HG03280 (cell line): ENCODE measurements at regions not wholly inside any gene's neighbourhood (a gene's known extent, or its start where the extent isn't known, plus 50 kb on each side); places are given as distances from the start of the nearest gene placed in this dataset.

Experiments used
- ATAC-seq: cut with Tn5 transposase; IDR thresholded peaks from one replicate; pipeline ENCODE4 v1.9.1; 2021; ENCODE audit warnings: mild to moderate bottlenecking, moderate library complexity; ENCODE audit not compliant: unreplicated experiment

DNA sequence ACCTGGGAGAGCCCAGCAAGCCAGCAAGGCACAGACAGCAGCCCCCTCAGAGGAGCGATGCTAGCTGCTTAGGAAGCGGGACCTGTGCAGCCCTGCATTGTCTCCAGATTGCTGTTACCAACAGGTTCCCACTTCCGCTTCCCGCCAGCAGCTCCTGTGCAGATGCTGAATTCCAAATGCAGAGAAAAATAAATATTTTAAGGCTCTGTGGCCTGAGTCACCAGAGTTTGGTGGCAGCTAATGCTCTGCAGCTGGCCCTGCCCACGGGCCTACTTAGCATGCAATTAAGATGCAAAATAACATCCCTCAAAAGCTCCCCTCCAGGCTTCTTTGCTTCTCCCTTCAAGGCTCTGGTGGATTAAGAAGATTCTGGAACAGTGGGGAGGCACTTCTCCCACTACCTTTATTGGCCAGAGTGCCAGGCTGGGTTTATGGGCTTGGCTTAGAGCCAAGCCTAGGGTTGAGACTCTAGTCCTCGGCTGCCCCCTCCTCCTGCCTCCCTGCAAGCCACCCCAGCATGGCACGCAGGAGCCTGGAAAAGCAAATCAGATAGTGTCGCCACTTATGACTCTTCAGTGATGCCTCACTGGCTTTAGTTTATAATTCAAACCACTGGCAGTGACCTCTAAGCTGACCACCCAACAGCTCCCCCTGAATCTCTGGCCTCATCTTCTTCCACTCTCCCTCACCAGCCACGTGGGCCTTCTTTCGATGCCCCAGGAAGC, 207.1 kb upstream of the ZC3H12A start:
- ATAC-seq, result no peak

DNA sequence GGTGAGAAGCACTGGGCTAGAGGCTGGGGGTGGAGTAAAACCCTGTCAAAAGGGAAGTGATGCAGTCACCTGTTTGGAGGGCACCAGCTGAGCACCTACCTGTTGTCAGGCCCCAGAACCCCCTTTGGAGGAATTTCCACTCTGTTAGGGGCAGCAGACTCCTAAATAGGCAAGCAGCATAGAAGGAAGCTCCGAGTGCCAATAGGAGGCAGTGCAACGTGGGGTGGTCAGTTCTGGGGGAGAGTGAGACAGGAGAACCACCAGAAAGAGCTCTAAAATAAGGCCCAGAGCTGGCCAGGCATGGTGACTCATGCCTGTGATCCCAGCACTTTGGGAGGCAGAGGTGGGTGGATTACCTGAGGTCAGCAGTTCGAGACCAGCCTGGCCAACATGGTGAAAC, 203.7 kb upstream of the ZC3H12A start:
- no peak for ATAC-seq

DNA sequence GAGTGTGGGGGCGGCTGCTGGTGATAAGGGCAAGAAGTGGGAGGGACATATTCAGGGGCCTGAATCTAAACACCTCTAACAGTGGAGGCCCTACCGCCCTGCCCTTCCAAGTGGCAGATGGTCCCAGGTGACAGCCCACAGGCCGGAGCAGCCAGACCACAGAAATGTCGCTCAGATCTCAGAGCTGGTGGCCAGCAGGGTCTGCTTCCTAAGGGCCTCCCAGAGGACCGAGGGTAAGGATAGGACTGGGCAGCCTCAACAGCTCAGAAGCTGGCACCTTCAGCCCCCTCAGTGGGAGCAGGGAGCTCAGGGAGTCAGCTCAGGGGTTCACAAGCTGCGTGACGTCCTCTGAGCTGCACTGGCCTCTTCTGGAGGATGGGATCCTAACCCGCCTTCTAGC, 201.8 kb upstream of the ZC3H12A start:
- no peak for ATAC-seq

DNA sequence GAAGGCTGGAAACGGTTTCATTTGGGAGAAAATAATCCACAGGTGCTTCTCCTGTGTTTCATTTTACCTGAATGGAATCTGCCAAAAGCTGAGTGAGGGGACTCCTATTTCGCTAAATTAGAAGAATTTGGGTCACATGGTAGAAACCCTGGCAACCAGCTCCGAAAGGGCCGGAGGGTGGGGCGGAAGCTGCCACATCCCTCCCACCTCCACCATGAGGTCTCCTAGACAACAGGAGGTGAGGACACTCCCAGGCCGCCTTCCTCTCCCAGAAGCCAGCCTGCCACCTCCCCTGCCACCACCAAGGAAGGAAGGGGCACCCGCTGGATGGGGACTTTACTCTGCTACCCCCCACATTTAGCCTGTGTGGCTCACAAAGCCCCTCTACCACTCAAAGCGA, 199.9 kb upstream of the ZC3H12A start:
- no peak for ATAC-seq

DNA sequence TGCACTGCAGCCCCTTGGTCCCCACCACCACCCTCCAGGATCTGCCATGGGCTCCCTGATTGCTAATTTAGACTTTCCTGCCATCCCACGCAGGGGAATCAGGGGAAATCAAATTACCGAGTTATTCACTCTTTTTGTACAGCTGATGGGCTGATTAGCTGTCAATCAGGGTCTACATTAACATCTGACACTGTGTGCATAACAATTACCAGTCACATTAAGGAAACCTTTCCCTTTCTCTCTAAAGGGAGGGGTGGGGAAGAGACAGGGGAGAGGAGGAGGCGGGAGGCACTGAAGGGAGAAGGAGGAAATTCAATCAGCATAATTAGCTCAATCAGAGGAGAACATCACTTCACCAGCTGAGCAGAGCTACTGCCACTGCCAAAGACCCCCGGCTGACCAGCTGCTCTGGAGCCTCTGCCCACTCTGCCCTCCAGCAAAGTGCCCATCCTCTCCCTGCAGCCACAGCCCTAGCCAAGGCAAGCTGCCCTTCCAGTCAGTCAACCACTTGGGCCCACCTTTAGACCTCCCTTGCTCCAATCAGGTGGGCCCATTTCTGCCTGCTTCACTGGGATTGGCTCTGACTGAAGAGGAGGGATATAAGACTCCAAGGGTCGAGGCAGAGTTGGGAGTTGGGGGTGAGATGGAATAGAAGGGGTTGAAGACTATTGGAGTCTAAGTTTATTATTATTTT, 199.3 kb upstream of the ZC3H12A start:
- ATAC-seq, result no peak

DNA sequence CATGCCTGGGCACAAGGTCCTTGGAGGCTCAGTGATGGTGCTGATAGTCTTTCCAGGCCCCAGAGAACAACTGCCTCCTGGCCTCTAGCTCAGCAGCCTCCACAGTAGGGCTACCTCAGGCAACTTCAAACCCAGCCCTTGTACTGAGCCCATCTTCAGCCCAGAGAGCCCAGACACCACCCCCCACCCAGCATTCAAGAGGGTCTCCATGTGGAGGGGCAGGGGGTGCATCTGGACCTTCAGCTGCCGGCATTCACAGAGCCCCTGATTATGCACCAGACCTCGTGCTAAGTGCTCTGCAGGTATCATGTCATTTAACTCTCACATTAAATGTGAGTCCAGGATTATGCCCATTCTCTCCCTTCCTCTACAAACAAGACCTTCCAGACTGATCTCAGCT, 197.0 kb upstream of the ZC3H12A start:
- no peak for ATAC-seq

DNA sequence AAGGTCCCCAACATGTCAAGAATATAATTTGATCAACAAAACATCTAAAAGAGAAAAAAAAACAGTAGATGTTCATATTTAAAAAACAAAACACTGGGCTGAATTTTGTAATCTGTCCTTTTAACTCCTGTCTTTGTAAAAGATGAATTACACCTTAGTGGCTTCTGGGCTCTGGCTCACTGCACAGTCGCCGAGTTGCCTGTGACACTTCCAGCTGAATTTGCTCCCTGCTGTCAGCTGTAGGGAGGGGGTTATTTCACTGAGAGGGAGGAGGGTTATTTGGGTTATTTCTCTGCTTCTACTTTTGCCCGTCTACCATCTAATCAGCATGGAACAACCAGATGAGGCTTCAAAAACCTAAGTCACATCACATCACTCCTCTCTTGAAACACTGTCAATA, 193.0 kb upstream of the ZC3H12A start:
- ATAC-seq, result no peak

DNA sequence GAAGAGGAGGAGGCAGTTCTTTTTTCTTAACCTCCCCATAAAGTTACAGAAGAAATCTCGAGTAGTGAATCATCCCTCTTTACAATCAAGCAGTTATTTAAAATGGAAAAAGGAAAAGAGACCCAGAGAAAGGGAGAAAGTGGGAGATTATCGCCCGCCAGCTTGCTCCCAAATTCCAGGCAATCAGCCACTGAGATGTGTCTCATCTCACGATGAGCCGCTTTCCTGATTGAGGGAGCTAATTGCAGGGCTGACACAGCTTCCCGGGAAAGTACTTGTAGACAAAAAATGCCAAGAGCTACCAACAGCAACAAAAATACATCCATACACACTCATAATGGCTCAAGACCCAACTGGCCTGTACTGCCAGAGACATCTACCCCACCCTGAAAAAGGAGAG, 191.6 kb upstream of the ZC3H12A start:
- no peak for ATAC-seq

DNA sequence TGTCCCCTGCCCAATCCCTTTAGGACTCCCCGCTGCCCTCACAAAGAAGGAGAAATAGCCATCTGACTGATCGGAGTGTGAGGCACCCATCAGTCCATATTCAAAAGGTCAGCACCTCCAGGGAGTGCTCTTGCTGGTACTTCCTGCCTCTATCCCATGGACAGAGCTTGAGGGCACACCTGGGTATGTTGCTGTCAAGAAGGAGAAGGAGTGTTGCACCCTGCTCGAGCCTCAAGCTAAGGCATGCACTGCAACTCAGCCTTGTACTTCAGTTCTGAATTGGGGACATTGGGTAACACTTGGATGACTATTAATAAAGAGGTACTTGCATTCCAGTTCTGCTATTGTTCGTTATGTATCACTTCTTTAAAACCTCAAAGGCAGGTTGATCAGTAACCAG, 190.3 kb upstream of the ZC3H12A start:
- no peak for ATAC-seq

DNA sequence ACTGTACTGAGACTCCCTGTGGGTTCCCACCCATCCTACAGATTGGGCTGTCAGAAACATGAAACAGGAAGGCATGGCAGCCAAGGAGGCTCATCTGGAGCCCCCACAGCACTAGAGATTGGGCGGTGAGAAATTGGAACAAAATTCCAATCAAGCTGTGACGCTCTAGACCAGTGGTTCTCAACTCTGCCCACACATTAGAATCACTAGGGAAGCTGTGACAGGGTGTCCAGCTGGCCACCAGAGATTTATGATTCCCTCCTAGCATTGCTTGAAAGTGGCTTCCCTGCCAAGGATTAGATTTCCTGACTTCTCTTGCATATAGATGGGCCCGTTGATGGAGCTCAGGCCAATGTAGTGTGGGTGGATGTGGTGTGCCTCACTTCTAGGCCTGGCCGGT, 187.5 kb upstream of the ZC3H12A start:
- ATAC-seq, result no peak

DNA sequence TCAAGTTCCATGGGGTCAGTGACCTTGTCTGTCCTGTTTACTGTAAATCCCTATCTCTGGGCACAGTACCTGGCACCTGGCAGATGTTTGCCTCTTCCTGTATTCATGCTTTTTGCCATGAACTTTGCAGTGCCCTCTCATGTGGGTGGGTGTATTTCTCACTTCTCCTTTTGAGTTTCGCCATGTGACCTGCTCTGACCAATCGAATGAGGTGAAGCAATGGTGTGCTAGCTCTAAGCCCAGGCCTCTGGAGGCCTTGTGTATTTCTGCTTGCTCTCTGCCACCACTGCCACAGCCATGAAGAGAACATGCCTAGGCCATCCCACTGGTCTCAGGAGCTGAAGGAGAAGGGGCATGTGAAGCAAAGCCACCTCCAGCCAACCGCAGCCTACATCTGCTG, 185.5 kb upstream of the ZC3H12A start:
- ATAC-seq, result peak; percentile 97

DNA sequence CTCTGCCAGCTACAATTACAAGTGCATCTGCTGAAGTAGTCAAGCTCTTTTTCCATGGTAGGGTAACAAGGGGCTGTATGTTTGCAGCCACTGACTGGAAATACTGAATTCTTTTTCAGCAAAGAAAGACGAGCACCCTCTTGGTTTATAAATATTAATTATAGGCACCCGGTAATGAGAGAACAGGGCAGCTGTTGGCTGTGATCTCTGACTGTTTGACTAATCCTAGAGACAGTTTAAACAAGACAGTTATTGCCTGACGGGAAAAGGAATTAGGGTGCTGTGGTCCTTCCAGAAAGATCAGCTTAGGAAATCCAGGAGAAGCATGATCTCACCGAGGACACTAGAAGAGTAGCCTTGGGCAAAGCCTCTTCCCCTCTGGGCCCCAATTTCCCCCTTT, 183.7 kb upstream of the ZC3H12A start:
- no peak for ATAC-seq

DNA sequence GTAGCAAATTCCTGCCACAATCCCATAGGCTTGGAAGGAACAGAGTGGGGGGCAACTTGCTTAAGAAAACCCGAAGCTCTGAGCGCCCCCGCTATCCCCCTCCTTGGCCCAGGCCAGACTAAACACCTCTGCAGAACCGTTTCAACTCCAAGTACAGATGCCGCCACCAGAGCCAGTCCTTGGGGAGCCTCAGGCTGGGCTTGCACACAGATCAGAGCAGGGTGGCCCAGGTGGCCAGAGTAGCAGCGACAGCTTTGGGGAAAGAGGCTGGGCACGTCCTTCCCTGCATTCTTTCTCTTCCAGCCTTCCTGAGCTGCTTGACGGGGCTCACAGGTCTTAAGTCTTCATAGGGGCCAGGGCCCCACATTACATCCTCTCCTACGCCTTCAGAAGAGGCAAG, 181.6 kb upstream of the ZC3H12A start:
- no peak for ATAC-seq

DNA sequence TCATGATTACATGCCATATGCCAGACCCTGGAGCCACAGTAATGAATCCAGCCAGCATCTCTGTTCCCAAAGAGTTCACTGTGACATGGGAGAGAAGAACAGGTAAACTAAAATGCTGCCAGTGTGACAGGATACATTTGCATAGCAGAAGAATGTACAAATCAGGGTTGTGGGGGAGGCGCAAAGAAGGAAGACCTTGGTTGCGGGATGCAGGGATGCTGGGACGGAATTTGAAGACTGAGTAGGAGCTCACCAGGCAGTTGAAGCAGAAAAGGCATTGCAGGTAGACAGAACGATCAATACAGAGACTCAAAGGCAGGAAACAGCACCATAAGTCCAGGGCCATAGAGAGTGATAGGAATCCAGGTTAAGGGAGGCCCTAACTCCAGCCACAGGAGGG, 180.3 kb upstream of the ZC3H12A start:
- ATAC-seq, result no peak

DNA sequence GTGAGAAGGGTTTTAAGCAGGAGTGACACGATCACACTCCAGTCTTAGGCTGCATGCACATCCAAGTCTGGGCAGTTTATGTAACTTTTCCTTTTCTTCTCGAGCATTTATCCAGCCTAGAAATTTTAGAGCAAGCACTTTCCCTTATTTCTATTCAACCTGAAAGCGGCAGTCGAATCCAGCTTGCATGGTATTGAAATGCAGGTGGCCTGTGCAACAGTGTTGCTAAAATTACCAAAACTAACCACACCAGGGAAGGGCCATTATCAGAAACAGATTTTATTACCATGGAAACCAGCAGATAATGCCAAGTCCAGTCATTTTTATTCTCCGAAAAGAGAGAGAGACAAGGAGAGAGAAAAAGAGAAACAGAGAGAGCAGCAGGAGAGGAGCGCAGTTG, 179.9 kb upstream of the ZC3H12A start:
- no peak for ATAC-seq

DNA sequence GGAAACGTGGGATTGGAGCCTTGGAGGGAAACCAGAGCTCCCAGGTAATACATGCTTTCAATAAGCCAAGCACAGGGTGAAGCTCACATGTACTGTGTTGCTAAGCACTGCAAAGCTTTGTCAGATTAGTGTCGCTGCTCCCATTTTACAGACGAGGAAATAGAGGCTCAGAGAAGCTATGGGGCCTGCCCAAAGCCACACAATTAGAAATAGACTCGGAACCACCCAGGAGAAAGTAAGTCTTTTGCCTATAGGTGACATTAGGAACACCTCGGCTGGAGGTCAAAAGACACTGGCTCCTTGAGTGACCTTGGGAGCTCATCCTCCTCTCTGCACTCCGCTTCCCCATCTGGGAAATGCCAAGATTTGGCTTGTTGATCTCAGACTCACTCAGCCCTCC, 175.6 kb upstream of the ZC3H12A start:
- no peak for ATAC-seq

DNA sequence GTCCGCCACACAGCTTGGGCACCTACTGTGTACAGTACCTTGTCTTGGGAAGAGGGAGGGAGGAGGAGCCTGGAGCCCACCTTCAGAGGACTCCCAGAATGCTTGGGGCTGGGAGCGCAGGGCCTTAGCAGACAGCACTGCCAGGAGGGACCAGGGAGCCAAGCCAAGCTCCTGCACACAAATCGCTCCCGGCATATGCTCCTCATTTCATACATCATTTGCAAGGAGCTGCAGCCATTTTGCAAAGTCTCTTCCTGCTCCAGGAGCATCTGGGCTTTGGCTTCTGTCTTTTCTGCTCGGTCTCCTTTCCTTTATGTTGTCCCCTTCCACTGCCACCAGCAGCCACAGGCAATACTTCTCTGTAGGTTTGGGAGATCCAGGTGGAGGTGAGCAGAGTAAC, 175.2 kb upstream of the ZC3H12A start:
- ATAC-seq, result no peak

DNA sequence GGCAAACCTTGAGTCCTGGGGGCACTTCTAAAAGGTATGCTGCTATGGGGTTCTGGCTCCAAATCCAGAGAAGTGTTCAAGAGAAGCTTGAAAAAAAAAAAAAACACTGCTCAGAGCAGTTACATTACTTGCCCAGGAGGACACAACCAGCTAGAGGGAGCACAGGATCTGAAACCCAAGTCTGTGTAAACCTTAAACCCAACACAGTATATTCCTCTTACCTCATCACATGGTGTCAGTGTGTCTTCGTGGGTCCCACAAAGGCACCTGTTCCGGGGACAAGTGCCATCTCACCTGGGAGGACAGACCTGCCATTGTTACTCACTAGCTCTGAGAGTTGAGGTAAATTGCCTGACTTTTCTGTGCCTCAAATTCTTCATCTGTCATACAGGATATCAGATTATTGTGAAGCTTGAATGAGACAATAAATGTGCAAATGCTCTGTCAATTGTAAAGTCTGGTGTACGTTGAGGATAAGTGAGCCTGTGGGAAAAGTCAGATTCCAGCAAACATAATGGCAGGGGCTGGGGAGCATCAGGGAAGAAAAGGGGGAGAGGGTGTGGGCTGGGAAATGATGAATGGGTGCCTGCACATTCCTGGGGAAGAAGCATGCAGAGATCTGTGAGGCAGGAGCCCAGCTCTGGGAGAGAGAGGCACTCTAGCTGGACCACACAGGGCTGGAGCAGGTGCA, 170.4 kb upstream of the ZC3H12A start:
- no peak for ATAC-seq

DNA sequence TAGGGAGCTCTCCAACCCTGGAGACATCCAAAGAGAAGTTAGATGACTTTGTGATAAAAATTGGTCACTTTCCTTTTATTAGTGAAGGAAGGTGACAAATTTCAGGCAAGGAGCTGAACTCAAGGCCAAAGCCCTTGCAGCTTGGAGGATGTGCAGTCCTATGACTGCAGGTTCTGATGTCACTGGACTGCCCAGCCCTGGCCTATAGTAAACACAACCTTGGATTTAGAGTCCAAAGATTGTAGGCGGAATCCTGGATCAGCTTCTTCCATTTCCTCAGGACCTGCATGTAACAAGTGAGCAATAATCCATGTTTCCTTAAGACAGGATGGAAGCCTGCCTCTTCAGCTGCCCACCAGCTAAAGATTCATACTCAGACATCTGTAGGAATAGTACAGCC, 169.3 kb upstream of the ZC3H12A start:
- ATAC-seq, result no peak

DNA sequence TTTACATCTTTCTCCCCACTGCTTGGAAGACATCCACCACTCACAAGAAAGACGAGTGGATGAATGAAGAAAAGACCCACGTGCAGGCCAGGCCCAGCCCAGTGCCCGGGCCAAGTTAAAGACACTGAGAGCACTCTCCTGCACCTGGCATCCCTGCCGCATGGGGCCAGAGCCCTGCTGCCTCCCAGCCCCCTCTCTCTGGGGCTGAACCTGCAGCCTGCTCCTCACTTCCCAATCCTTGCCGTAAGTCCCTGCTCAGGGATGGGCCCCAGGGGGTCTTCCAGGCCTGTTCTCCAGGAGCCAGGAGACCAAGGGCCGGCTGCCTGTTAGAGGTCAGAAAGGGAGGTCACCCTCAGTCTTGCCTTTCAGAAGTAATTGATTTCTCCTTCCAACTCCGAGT, 168.5 kb upstream of the ZC3H12A start:
- no peak for ATAC-seq

DNA sequence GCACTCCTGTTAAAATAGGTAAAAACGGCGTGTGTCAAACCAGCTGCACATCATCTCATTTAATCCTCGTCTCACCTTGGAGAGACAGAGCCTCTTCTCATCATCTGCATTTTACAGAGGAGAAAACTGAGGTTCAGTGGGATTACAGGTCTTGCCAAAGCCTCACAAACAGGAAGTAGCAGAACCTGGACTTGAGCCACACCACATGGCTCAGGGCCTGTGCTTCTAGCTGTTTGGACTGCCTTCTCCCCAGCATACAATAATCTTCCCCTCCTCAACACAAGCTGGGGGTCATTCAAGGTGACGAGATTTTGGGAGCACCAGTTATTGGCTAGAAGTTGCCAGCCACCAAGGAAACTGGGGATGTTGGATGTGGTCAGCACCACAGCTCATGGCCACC, 167.9 kb upstream of the ZC3H12A start:
- no peak for ATAC-seq

DNA sequence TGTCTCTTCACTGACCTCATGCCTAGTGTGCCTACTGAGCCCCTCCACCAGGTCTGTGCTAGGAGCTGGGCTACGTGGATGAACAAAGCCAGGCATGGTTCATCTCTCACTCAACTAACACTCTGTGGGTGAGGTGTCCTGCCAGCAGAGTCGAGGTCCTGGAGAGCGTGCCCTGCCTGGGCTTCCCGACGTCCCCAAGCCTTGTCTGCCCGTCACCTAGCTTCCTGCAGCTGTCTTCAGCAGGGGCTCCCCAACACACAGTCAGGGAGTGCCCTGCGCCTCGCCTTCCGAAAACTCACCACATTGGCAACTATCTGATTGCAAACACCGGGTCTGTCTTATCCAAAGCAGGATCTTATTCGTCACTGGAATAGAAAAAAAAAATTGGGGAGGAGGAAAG, 167.5 kb upstream of the ZC3H12A start:
- ATAC-seq, result no peak
